Activated naive CD4-positive, alpha-beta T cell treated with anti-CD3 and anti-CD28 coated beads, Interleukin-2, amount 10 ng/mL, durations not matched to agents 7 days and 5 days (primary cell): ENCODE measurements at regions not wholly inside any gene's neighbourhood (a gene's known extent, or its start where the extent isn't known, plus 50 kb on each side); places are given as distances from the start of the nearest gene placed in this dataset.
"Not testable (repeated sequence)": the region's sequence is repeated elsewhere in the genome, so short reads cannot be mapped to it uniquely, and the experiment has no call there.

Source experiments
- CTCF ChIA-PET: fragments of 350-600 bp; sonication (Branson Sonifier 250); formaldehyde crosslinking; loops from one replicate; lab custom pipeline; 2021; ENCODE audit warnings: antibody characterized with exemption; lab: Charles Lee
- DNase-seq: peaks from one replicate; pipeline ENCODE4 v3.0.0-alpha.2; 2020
- H3K27ac Mint-ChIP-seq: one replicate; pipeline ENCODE4 v1.8.0; 2021; ENCODE audit warnings: mild to moderate bottlenecking, moderate library complexity, mixed read lengths
- H3K27me3 Mint-ChIP-seq: one replicate; pipeline ENCODE4 v1.8.0; 2021; ENCODE audit warnings: mild to moderate bottlenecking, mixed read lengths
- H3K36me3 Mint-ChIP-seq: one replicate; pipeline ENCODE4 v1.8.0; 2021; ENCODE audit warnings: mixed read lengths
- H3K4me1 Mint-ChIP-seq: one replicate; pipeline ENCODE4 v1.8.0; 2021; ENCODE audit warnings: mixed read lengths
- H3K4me3 Mint-ChIP-seq: one replicate; pipeline ENCODE4 v1.8.0; 2021; ENCODE audit warnings: mild to moderate bottlenecking, moderate library complexity, mixed read lengths
- H3K9me3 Mint-ChIP-seq: one replicate; pipeline ENCODE4 v1.8.0; 2021; ENCODE audit warnings: mixed read lengths

GRCh38 chr6:71360556-71361335 lies 72.1 kb downstream of the OGFRL1 start:
- CTCF ChIA-PET, H3K36me3 Mint-ChIP-seq, H3K4me1 Mint-ChIP-seq, H3K4me3 Mint-ChIP-seq, H3K27ac Mint-ChIP-seq, DNase-seq, H3K9me3 Mint-ChIP-seq, H3K27me3 Mint-ChIP-seq: not testable (repeated sequence)

GRCh38 chr6:71364889-71365542 lies 76.4 kb downstream of the OGFRL1 start:
- Mint-ChIP-seq H3K9me3 (no peaks in the 10 kb centered on the region), H3K27ac (no peak overlapping the region), H3K27me3 (peaks cover 8% of the 10 kb centered on the region), H3K36me3 (no peaks in the 10 kb centered on the region), H3K4me3 (no peak overlapping the region), H3K4me1 (peaks cover 20% of the 10 kb centered on the region)
- no peak for DNase-seq
- CTCF ChIA-PET = no interaction called here

GRCh38 chr6:71367756-71368155 lies 79.1 kb downstream of the OGFRL1 start:
- no peak overlapping the region for H3K4me3 Mint-ChIP-seq
- no peaks in the 10 kb centered on the region for H3K9me3 Mint-ChIP-seq
- DNase-seq = no peak
- peaks cover 5% of the 10 kb centered on the region for H3K27me3 Mint-ChIP-seq
- no peaks in the 10 kb centered on the region for H3K36me3 Mint-ChIP-seq
- H3K27ac Mint-ChIP-seq = no peak overlapping the region
- H3K4me1 Mint-ChIP-seq = peaks cover 20% of the 10 kb centered on the region
- CTCF ChIA-PET = no interaction called here

- Mint-ChIP-seq H3K36me3 (no peaks in the 10 kb centered on the region), H3K9me3 (no peaks in the 10 kb centered on the region), H3K27me3 (peaks cover 7% of the 10 kb centered on the region), H3K4me3 (no peak overlapping the region), H3K27ac (no peak overlapping the region), H3K4me1 (peaks cover 20% of the 10 kb centered on the region)
- DNase-seq = no peak
- CTCF ChIA-PET = no interaction called here
These were observed 79.7 kb downstream of the OGFRL1 start for GRCh38 chr6:71368284-71368683.

GRCh38 chr6:71371559-71371958 lies 82.9 kb downstream of the OGFRL1 start:
- Mint-ChIP-seq H3K4me1 (peaks cover 14% of the 10 kb centered on the region), H3K4me3 (no peak overlapping the region), H3K9me3 (no peaks in the 10 kb centered on the region), H3K36me3 (no peaks in the 10 kb centered on the region), H3K27me3 (peaks cover 7% of the 10 kb centered on the region), H3K27ac (no peak overlapping the region)
- no peak for DNase-seq
- CTCF ChIA-PET = no interaction called here

- CTCF ChIA-PET = interaction anchor here (0.6 kb wide), 1 partner anchor 18 kb away, joined by 3 read pairs; no protein-coding TSS in a partner anchor
These were observed 85.3 kb downstream of the OGFRL1 start for GRCh38 chr6:71373943-71374342.

GRCh38 chr6:71375676-71376075 lies 87.1 kb downstream of the OGFRL1 start:
- no peaks in the 10 kb centered on the region for H3K9me3 Mint-ChIP-seq
- no peak for DNase-seq
- no peak overlapping the region for H3K4me3 Mint-ChIP-seq
- H3K36me3 Mint-ChIP-seq = no peaks in the 10 kb centered on the region
- peaks cover 3% of the 10 kb centered on the region for H3K27me3 Mint-ChIP-seq
- H3K27ac Mint-ChIP-seq = no peak overlapping the region
- H3K4me1 Mint-ChIP-seq = no peaks in the 10 kb centered on the region
- CTCF ChIA-PET = no interaction called here

More at GRCh38 chr6:71373943-71374342, 85.3 kb downstream of the OGFRL1 start:
- H3K36me3 Mint-ChIP-seq = no peaks in the 10 kb centered on the region
- H3K27ac Mint-ChIP-seq = no peak overlapping the region
- no peaks in the 10 kb centered on the region for H3K4me1 Mint-ChIP-seq
- no peaks in the 10 kb centered on the region for H3K9me3 Mint-ChIP-seq
- H3K4me3 Mint-ChIP-seq = no peak overlapping the region
- DNase-seq = no peak
- peaks cover 7% of the 10 kb centered on the region for H3K27me3 Mint-ChIP-seq

GRCh38 chr6:71376830-71377229 lies 88.2 kb downstream of the OGFRL1 start:
- no peak for DNase-seq
- Mint-ChIP-seq H3K4me1 (no peaks in the 10 kb centered on the region), H3K36me3 (no peaks in the 10 kb centered on the region), H3K9me3 (no peaks in the 10 kb centered on the region), H3K27ac (no peak overlapping the region), H3K4me3 (no peak overlapping the region), H3K27me3 (peaks cover 3% of the 10 kb centered on the region)
- CTCF ChIA-PET = no interaction called here

GRCh38 chr6:71383476-71383875 lies 94.9 kb downstream of the OGFRL1 start:
- no peaks in the 10 kb centered on the region for H3K9me3 Mint-ChIP-seq
- H3K36me3 Mint-ChIP-seq = no peaks in the 10 kb centered on the region
- no peaks in the 10 kb centered on the region for H3K27me3 Mint-ChIP-seq
- no peak overlapping the region for H3K4me3 Mint-ChIP-seq
- CTCF ChIA-PET = no interaction called here
- H3K27ac Mint-ChIP-seq = no peak overlapping the region
- no peaks in the 10 kb centered on the region for H3K4me1 Mint-ChIP-seq
- no peak for DNase-seq

- no peaks in the 10 kb centered on the region for H3K27me3 Mint-ChIP-seq
- CTCF ChIA-PET = interaction anchor here (0.6 kb wide), 1 partner anchor 20 kb away, joined by 3 read pairs; no protein-coding TSS in a partner anchor
- no peak overlapping the region for H3K27ac Mint-ChIP-seq
- H3K36me3 Mint-ChIP-seq = no peaks in the 10 kb centered on the region
- no peak for DNase-seq
- no peak overlapping the region for H3K4me3 Mint-ChIP-seq
- H3K4me1 Mint-ChIP-seq = no peaks in the 10 kb centered on the region
- no peaks in the 10 kb centered on the region for H3K9me3 Mint-ChIP-seq
These were observed 95.4 kb downstream of the OGFRL1 start for GRCh38 chr6:71383901-71384489.

- DNase-seq = no peak
- H3K9me3 Mint-ChIP-seq = no peaks in the 10 kb centered on the region
- no peak overlapping the region for H3K4me3 Mint-ChIP-seq
- CTCF ChIA-PET = no interaction called here
- H3K36me3 Mint-ChIP-seq = no peaks in the 10 kb centered on the region
- H3K4me1 Mint-ChIP-seq = no peaks in the 10 kb centered on the region
- H3K27ac Mint-ChIP-seq = no peak overlapping the region
- H3K27me3 Mint-ChIP-seq = no peaks in the 10 kb centered on the region
These were observed 96.7 kb downstream of the OGFRL1 start for GRCh38 chr6:71385111-71385822.

- no peaks in the 10 kb centered on the region for H3K4me1 Mint-ChIP-seq
- no peaks in the 10 kb centered on the region for H3K9me3 Mint-ChIP-seq
- H3K4me3 Mint-ChIP-seq = no peak overlapping the region
- H3K27me3 Mint-ChIP-seq = no peaks in the 10 kb centered on the region
- DNase-seq = no peak
- no peak overlapping the region for H3K27ac Mint-ChIP-seq
- CTCF ChIA-PET = no interaction called here
- no peaks in the 10 kb centered on the region for H3K36me3 Mint-ChIP-seq
These were observed 97.6 kb downstream of the OGFRL1 start for GRCh38 chr6:71386215-71386614.

GRCh38 chr6:71387179-71387578 lies 98.6 kb downstream of the OGFRL1 start:
- DNase-seq = no peak
- H3K4me3 Mint-ChIP-seq = no peak overlapping the region
- H3K4me1 Mint-ChIP-seq = no peaks in the 10 kb centered on the region
- no peak overlapping the region for H3K27ac Mint-ChIP-seq
- H3K27me3 Mint-ChIP-seq = peaks cover 6% of the 10 kb centered on the region
- H3K9me3 Mint-ChIP-seq = no peaks in the 10 kb centered on the region
- no peaks in the 10 kb centered on the region for H3K36me3 Mint-ChIP-seq
- CTCF ChIA-PET = no interaction called here

GRCh38 chr6:71388068-71388744 lies 99.6 kb downstream of the OGFRL1 start:
- H3K9me3 Mint-ChIP-seq = no peaks in the 10 kb centered on the region
- no peak for DNase-seq
- no peak overlapping the region for H3K4me3 Mint-ChIP-seq
- H3K4me1 Mint-ChIP-seq = no peaks in the 10 kb centered on the region
- H3K36me3 Mint-ChIP-seq = no peaks in the 10 kb centered on the region
- peaks cover 6% of the 10 kb centered on the region for H3K27me3 Mint-ChIP-seq
- H3K27ac Mint-ChIP-seq = no peak overlapping the region
- CTCF ChIA-PET = no interaction called here
